H1 (cell line): ENCODE measurements at regions not wholly inside any gene's neighbourhood (a gene's known extent, or its start where the extent isn't known, plus 50 kb on each side); places are given as distances from the start of the nearest gene placed in this dataset.

ENCODE experiments used
- TF ChIP-seq, protein P1 (sequence below): IDR thresholded peaks from 2 replicates; pipeline ENCODE4 v1.6.1; 2012; ENCODE audit warnings: low read length, inconsistent platforms

DNA sequence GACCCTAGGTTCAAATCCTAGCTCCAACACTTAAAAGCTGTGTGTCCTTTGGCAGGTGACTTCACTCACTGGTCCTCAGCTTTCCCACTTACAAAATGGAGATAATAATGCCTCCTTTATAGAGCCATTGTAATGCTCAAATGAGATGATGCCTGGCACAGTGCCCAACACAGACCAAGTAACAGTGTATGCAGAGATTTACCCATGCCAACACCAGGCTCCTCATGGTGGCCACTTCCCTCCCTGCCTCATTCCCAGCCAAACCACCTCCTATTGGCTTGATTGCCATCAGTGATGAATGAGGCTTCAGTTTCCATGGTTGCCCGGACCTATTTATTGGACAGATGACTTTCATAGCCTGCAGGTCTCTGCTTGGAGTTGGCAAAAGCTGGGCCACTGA lies 469.4 kb downstream of the CDK5RAP2 start (continued):
- TF ChIP-seq, protein P1, sequence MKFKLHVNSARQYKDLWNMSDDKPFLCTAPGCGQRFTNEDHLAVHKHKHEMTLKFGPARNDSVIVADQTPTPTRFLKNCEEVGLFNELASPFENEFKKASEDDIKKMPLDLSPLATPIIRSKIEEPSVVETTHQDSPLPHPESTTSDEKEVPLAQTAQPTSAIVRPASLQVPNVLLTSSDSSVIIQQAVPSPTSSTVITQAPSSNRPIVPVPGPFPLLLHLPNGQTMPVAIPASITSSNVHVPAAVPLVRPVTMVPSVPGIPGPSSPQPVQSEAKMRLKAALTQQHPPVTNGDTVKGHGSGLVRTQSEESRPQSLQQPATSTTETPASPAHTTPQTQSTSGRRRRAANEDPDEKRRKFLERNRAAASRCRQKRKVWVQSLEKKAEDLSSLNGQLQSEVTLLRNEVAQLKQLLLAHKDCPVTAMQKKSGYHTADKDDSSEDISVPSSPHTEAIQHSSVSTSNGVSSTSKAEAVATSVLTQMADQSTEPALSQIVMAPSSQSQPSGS = no peak
